K562 (cell line): ENCODE measurements at regions not wholly inside any gene's neighbourhood (a gene's known extent, or its start where the extent isn't known, plus 50 kb on each side); places are given as distances from the start of the nearest gene placed in this dataset.

ENCODE experiments used
- ATAC-seq: fragments of 200-7000 bp; cut with Tn5 transposase; 3 replicates; pipeline ENCODE4 v1.9.1; 2020; ENCODE audit warnings: moderate library complexity
- BruUV-seq: library from RNA; stranded (reverse); fragments of 400-500 nt; replicated peaks from 2 replicates; lab custom pipeline; 2021; lab: Mats Ljungman, UMichigan
- CTCF ChIA-PET: fragments of 300-600 bp; formaldehyde crosslinking; extraction: SDS; loops from one replicate; lab custom pipeline; 2021; ENCODE audit warnings: low intra/inter-chr PET ratio; lab: Yijun Ruan, JAX
- POLR2A ChIA-PET: fragments of 300-600, 350-650 bp; sonication (Branson Sonifier 250); formaldehyde crosslinking; extraction: SDS; loops from one replicate; lab custom pipeline; 2021; ENCODE audit warnings: antibody characterized with exemption, inconsistent platforms; lab: Yijun Ruan, JAX
- DNase-seq, 4 experiments: peaks; one replicate each; pipeline versions ENCODE4 v3.0.0 to v3.0.0-alpha.2; 2011 to 2018; ENCODE audit warnings: low spot score in 3 of 4, mixed read lengths in 3 of 4; ENCODE audit errors: extremely low read depth in 1 of 4
- FAIRE-seq: peaks from 2 replicates; lab custom pipeline; 2011; peaks lifted over from hg19 to GRCh38; lab: Jason Lieb, UNC
- H2AFZ ChIP-seq: 2 replicates; pipeline ENCODE4 v1.6.0; 2011; ENCODE audit warnings: low read depth, low read length, control low read depth, inconsistent platforms
- H3K27ac ChIP-seq: fragments of 200-600 bp; 3 replicates; pipeline ENCODE4 v1.8.0; 2011; ENCODE audit warnings: low read depth, mild to moderate bottlenecking, control low read depth, inconsistent platforms, low read length, moderate library complexity, mixed read lengths; ENCODE audit errors: extremely low read depth
- H3K27me3 ChIP-seq, 2 experiments: fragments of 300-600 bp in 1 of 2; 2 replicates in 1 of 2; 3 replicates in 1 of 2; pipeline versions ENCODE4 v1.6.0 to v1.8.0; 2011; ENCODE audit warnings: inconsistent platforms in 2 of 2, low read length in 2 of 2, mild to moderate bottlenecking in 1 of 2, mixed read lengths in 1 of 2, moderate library complexity in 1 of 2; ENCODE audit not compliant: control insufficient read depth in 2 of 2, insufficient read depth in 2 of 2
- H3K36me3 ChIP-seq: fragments of 300-600 bp; 3 replicates; pipeline ENCODE4 v1.8.0; 2011; ENCODE audit warnings: mild to moderate bottlenecking, low read length, inconsistent platforms; ENCODE audit not compliant: control insufficient read depth, insufficient read depth
- H3K4me1 ChIP-seq, 2 experiments: fragments of 200-600 bp in 1 of 2; replicated peaks in 1 of 2; 2 replicates in 1 of 2; 3 replicates in 1 of 2; pipeline versions ENCODE4 v1.5.1 to v1.8.0; 2011; ENCODE audit warnings: inconsistent platforms in 2 of 2, low read length in 2 of 2, mild to moderate bottlenecking in 1 of 2, mixed read lengths in 1 of 2, moderate library complexity in 1 of 2; ENCODE audit not compliant: control insufficient read depth in 2 of 2, insufficient read depth in 2 of 2
- H3K4me2 ChIP-seq: 2 replicates; pipeline ENCODE4 v1.6.1; 2011; ENCODE audit warnings: low read length, control low read depth, inconsistent platforms, mixed read lengths; ENCODE audit not compliant: insufficient read depth
- H3K4me3 ChIP-seq: fragments of 200-600 bp; sonication (generic), shearing (Covaris generic); 2 replicates; pipeline ENCODE4 v1.5.1; 2016; ENCODE audit warnings: control low read depth, inconsistent platforms
- H3K79me2 ChIP-seq: fragments of 200-600 bp; 3 replicates; pipeline ENCODE4 v1.8.0; 2011; ENCODE audit warnings: low read length, inconsistent platforms; ENCODE audit not compliant: control insufficient read depth, insufficient read depth
- H3K9ac ChIP-seq, 2 experiments: 2 replicates each; pipeline versions ENCODE4 v1.6.0 to v1.6.1; 2011; ENCODE audit warnings: low read depth in 2 of 2, low read length in 2 of 2, control low read depth in 1 of 2, inconsistent platforms in 1 of 2, mild to moderate bottlenecking in 1 of 2, mixed read lengths in 1 of 2; ENCODE audit not compliant: insufficient read depth in 1 of 2
- H3K9me1 ChIP-seq: one replicate; pipeline ENCODE4 v1.6.0; 2011; ENCODE audit warnings: inconsistent platforms, mild to moderate bottlenecking, low read length, moderate library complexity; ENCODE audit not compliant: control insufficient read depth, insufficient read depth
- H3K9me3 ChIP-seq: replicated peaks from 2 replicates; pipeline ENCODE4 v1.5.1; 2011; ENCODE audit warnings: low read depth, low read length, inconsistent platforms; ENCODE audit not compliant: control insufficient read depth, insufficient read depth
- H4K20me1 ChIP-seq: replicated peaks from 2 replicates; pipeline ENCODE4 v1.6.1; 2011; ENCODE audit warnings: low read length, inconsistent platforms, mixed read lengths; ENCODE audit not compliant: control insufficient read depth, insufficient read depth
- ARID2 ChIP-seq: fragments of 450-650 bp; IDR thresholded peaks from 2 replicates; pipeline ENCODE4 v1.6.1; 2017; ENCODE audit warnings: antibody characterized with exemption, mild to moderate bottlenecking
- HDAC6 ChIP-seq: IDR thresholded peaks from 2 replicates; pipeline ENCODE4 v1.6.1; 2012; ENCODE audit warnings: low read depth, mild to moderate bottlenecking, control low read depth, inconsistent platforms, low read length, moderate library complexity
- RBM25 ChIP-seq: fragments of 200-400 bp; formaldehyde crosslinking; IDR thresholded peaks from 2 replicates; pipeline ENCODE4 v1.6.1; 2018; ENCODE audit warnings: low read length, low read depth, moderate library complexity; ENCODE audit not compliant: severe bottlenecking
- WHSC1 ChIP-seq: IDR thresholded peaks from one replicate; pipeline ENCODE4 v1.6.1; 2012; ENCODE audit warnings: low read length, control low read depth, inconsistent platforms
- WGBS: fragments of 100-300 bp; shearing (Covaris generic); methylation state at CpG from one replicate; pipeline ENCODE4 v1.1.6; 2016; ENCODE audit warnings: low coverage, mixed read lengths; ENCODE audit not compliant: insufficient coverage; ENCODE audit errors: missing lambda C conversion rate; 5-methylcytosine and 5-hydroxymethylcytosine counted together
- in situ Hi-C: fragments of 300-500 bp; cut with MboI; formaldehyde crosslinking; loops from 4 replicates; pipeline ENCODE4 v1.15.0; 2018; ENCODE audit warnings: inconsistent platforms, mixed read lengths
- intact Hi-C: fragments of 100-400 bp; cut with micrococcal nuclease; formaldehyde crosslinking; loops from 2 replicates; pipeline ENCODE4 v1.14.2; 2022

GRCh38 chr20:58077282-58077681 is 151.2 kb downstream of the ANKRD60 start:
- WGBS, result 1% methylated on average over 6 of the region's 6 CpGs
- no TSS peak for BruUV-seq
- Histone ChIP-seq H3K27ac (no peak overlapping the region), H3K27me3 (peaks cover 4 to 27% of the 10 kb centered on the region in 2 experiments; a peak in 3 of 5 replicates), H3K4me2 (no peak overlapping the region), H3K9ac (no peak overlapping the region), H4K20me1 (no peaks in the 10 kb centered on the region; the same call in 1 of the 2 replicates), H3K9me1 (peaks cover 2% of the 10 kb centered on the region), H2AFZ (no peak overlapping the region), H3K9me3 (no peaks in the 10 kb centered on the region), H3K79me2 (no peaks in the 10 kb centered on the region), H3K36me3 (no peaks in the 10 kb centered on the region), H3K4me1 (no peaks in the 10 kb centered on the region), H3K4me3 (no peak overlapping the region)
- ChIA-PET POLR2A (interaction anchor here (1.1 kb wide), 1 partner anchor 436 kb away, joined by 3 read pairs; no protein-coding TSS in a partner anchor), CTCF (no interaction called here)
- intact Hi-C loops (no loop called here), in situ Hi-C loops (no loop called here)
- TF ChIP-seq HDAC6 (no peak), RBM25 (peak; percentile 50)
- FAIRE-seq (no peak), DNase-seq (peak in 1 of 4 experiments; percentile 12), ATAC-seq (no peak)

GRCh38 chr20:58076405-58076804 is 152.0 kb downstream of the ANKRD60 start:
- Histone ChIP-seq H4K20me1 (no peaks in the 10 kb centered on the region; the same call in 1 of the 2 replicates), H3K36me3 (no peaks in the 10 kb centered on the region), H3K27me3 (peaks cover 4 to 27% of the 10 kb centered on the region in 2 experiments; a peak in 3 of 5 replicates), H3K4me1 (no peaks in the 10 kb centered on the region), H3K9me3 (no peaks in the 10 kb centered on the region), H3K9ac (no peak overlapping the region), H3K9me1 (peaks cover 2% of the 10 kb centered on the region), H3K4me2 (no peak overlapping the region), H3K27ac (no peak overlapping the region), H3K79me2 (no peaks in the 10 kb centered on the region), H2AFZ (no peak overlapping the region), H3K4me3 (no peak overlapping the region)
- ChIA-PET CTCF (interaction anchor here (0.6 kb wide), 1 partner anchor 566 kb away, joined by 3 read pairs; no protein-coding TSS in a partner anchor), POLR2A (interaction anchor here (0.6 to 1.1 kb wide), 3 partner anchors 15 to 437 kb away, joined by 3 read pairs; no protein-coding TSS in a partner anchor)
- intact Hi-C loops (no loop called here), in situ Hi-C loops (no loop called here)
- TF ChIP-seq ARID2, result no peak
- TF ChIP-seq WHSC1, result no peak
- DNase-seq (no peak), ATAC-seq (no peak), FAIRE-seq (no peak)
- no TSS peak for BruUV-seq
- 3% methylated on average over 4 of the region's 4 CpGs for WGBS
